Small intestine (tissue), 7 donors: ENCODE measurements at regions not wholly inside any gene's neighbourhood (a gene's known extent, or its start where the extent isn't known, plus 50 kb on each side); places are given as distances from the start of the nearest gene placed in this dataset.

Experiments
- DNase-seq, 2 donors: peaks; one replicate each; pipeline versions ENCODE4 v3.0.0 to v3.0.0-alpha.2; 2013
- FAIRE-seq: peaks from 2 replicates; lab custom pipeline; 2012; peaks lifted over from hg19 to GRCh38; lab: Jason Lieb, UNC
- H3K27ac ChIP-seq, 3 donors: one replicate each; pipeline ENCODE4 v1.5.1; 2013; ENCODE audit warnings: low read length in 2 of 3, mild to moderate bottlenecking in 2 of 3, control low read depth in 1 of 3, inconsistent platforms in 1 of 3, low read depth in 1 of 3, moderate library complexity in 1 of 3
- H3K27me3 ChIP-seq, 3 donors: one replicate each; pipeline ENCODE4 v1.6.1; 2013; ENCODE audit warnings: low read length in 3 of 3, inconsistent platforms in 1 of 3; ENCODE audit not compliant: control insufficient read depth in 3 of 3, insufficient read depth in 3 of 3
- H3K36me3 ChIP-seq, 3 donors: one replicate each; pipeline ENCODE4 v1.6.1; 2013; ENCODE audit warnings: low read length in 3 of 3, inconsistent platforms in 1 of 3, low read depth in 1 of 3, mild to moderate bottlenecking in 1 of 3, moderate library complexity in 1 of 3; ENCODE audit not compliant: control insufficient read depth in 3 of 3, insufficient read depth in 2 of 3
- H3K4me1 ChIP-seq, 3 donors: one replicate each; pipeline ENCODE4 v1.6.1; 2013; ENCODE audit warnings: low read length in 2 of 3, inconsistent platforms in 1 of 3, low read depth in 1 of 3, mild to moderate bottlenecking in 1 of 3, moderate library complexity in 1 of 3; ENCODE audit not compliant: control insufficient read depth in 3 of 3, insufficient read depth in 2 of 3
- H3K4me3 ChIP-seq, 3 donors: one replicate each; pipeline ENCODE4 v1.5.1; 2013; ENCODE audit warnings: low read length in 3 of 3, control low read depth in 1 of 3, inconsistent platforms in 1 of 3, low read depth in 1 of 3, mild to moderate bottlenecking in 1 of 3, moderate library complexity in 1 of 3
- H3K9me3 ChIP-seq, 2 donors: one replicate each; pipeline ENCODE4 v1.6.1; 2013; ENCODE audit warnings: low read depth in 1 of 2, low read length in 1 of 2; ENCODE audit not compliant: control insufficient read depth in 2 of 2, insufficient read depth in 1 of 2
- WGBS, 3 donors: extraction: QIAGEN DNeasy Blood & Tissue Kit; methylation state at CpG; one replicate each; pipeline ENCODE4 v1.1.7; 2013; 5-methylcytosine and 5-hydroxymethylcytosine counted together
- donor health status: healthy with polysubstance abuse.
- donor health status: control.
- donor health status: control.
- donor health status: Bipolar disorder and iron deficiency.
- donor health status: healthy.

- Histone ChIP-seq H3K9me3 (no peaks in the 10 kb centered on the region), H3K27me3 (no peaks in the 10 kb centered on the region), H3K4me1 (no peaks in the 10 kb centered on the region), H3K4me3 (no peak overlapping the region), H3K27ac (no peak overlapping the region), H3K36me3 (no peaks in the 10 kb centered on the region)
- DNase-seq (no peak), FAIRE-seq (no peak)
- 63 to 78% (median 74%) methylated on average over 2 of the region's 2 CpGs for WGBS, 3 donors
Measured at GRCh38 chr11:111001081-111001430, 244.5 kb upstream of the POU2AF2 start.

- Histone ChIP-seq H3K4me3 (no peak overlapping the region), H3K27ac (no peak overlapping the region), H3K27me3 (no peaks in the 10 kb centered on the region), H3K9me3 (no peaks in the 10 kb centered on the region), H3K36me3 (no peaks in the 10 kb centered on the region), H3K4me1 (no peaks in the 10 kb centered on the region)
- WGBS, 3 donors, result 75 to 89% (median 83%) methylated on average over 7 of the region's 7 CpGs
- DNase-seq (no peak), FAIRE-seq (no peak)
Measured at GRCh38 chr11:111000400-111001080, 245.0 kb upstream of the POU2AF2 start.

DNA sequence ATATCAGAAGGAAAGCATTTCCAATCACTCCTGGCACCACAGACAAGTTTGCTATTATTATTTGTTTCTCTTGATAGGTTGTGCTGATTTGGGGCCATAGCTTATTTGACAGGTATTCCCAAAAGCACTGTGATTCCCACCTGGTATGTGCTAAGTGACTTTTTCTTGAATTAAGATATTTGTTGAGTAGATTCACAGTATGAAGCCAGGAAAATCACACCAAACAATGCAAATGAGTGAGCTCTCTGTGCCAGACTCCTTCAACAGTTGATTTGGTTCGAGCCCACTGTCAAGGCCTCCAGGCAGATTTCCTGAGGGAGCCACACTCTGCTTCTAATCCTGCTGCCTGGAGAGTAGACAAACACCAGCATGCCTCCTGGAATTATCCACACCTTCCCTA lies 253.0 kb upstream of the POU2AF2 start:
- no peaks in the 10 kb centered on the region for H3K36me3 ChIP-seq
- H3K27me3 ChIP-seq, result no peaks in the 10 kb centered on the region
- H3K9me3 ChIP-seq, result no peaks in the 10 kb centered on the region
- no peak overlapping the region for H3K27ac ChIP-seq
- H3K4me1 ChIP-seq, result no peaks in the 10 kb centered on the region
- WGBS, 3 donors, result 36 to 57% (median 45%) methylated on average over 1 of the region's 1 CpG
- no peak for DNase-seq
- FAIRE-seq, result no peak
- no peak overlapping the region for H3K4me3 ChIP-seq

DNA sequence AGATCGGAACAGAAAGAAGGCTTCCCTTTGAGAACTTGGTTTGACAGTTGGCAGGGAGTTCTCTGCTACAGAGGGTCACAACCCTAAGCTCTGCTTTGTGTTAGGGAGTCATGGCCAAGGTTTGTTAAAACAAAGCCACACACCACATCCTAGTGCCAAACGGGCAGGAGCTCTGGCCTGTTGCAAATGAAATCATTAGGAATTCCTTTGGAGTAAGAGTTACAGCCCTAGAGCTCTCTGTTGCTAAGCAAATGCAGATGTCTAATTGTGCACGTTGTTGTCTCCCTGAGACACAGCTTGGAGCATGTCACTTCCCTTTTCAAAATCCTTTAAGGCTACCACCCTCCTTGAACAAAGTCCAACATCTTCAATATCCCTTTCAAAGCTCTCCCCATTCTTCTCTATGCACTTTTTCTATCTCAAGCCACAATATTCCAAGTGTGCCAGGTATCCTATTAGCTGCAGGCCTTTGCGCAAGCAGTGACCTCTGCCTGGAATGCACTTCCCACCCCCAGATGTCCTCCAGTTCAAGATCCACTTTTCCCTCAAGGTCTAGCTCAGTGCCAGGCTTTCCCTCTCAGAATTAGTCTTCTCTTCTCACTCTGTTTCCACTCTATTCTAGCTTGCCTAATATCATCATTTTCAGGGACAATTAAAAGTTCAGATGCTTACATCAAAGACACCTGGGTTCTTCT lies 253.7 kb upstream of the POU2AF2 start:
- FAIRE-seq (no peak), DNase-seq (no peak)
- Histone ChIP-seq H3K4me3 (no peak overlapping the region), H3K36me3 (no peaks in the 10 kb centered on the region), H3K4me1 (no peaks in the 10 kb centered on the region), H3K9me3 (no peaks in the 10 kb centered on the region), H3K27me3 (no peaks in the 10 kb centered on the region), H3K27ac (no peak overlapping the region)
- 52 to 59% (median 56%) methylated on average over 4 of the region's 4 CpGs for WGBS, 3 donors

- 51 to 77% (median 74%) methylated on average over 3 of the region's 3 CpGs for WGBS, 3 donors
- FAIRE-seq (no peak), DNase-seq (no peak)
- Histone ChIP-seq H3K4me1 (no peaks in the 10 kb centered on the region), H3K27ac (no peak overlapping the region), H3K9me3 (no peaks in the 10 kb centered on the region), H3K4me3 (no peak overlapping the region), H3K27me3 (no peaks in the 10 kb centered on the region), H3K36me3 (no peaks in the 10 kb centered on the region)
Measured at GRCh38 chr11:110990311-110990710, 255.2 kb upstream of the POU2AF2 start.

DNA sequence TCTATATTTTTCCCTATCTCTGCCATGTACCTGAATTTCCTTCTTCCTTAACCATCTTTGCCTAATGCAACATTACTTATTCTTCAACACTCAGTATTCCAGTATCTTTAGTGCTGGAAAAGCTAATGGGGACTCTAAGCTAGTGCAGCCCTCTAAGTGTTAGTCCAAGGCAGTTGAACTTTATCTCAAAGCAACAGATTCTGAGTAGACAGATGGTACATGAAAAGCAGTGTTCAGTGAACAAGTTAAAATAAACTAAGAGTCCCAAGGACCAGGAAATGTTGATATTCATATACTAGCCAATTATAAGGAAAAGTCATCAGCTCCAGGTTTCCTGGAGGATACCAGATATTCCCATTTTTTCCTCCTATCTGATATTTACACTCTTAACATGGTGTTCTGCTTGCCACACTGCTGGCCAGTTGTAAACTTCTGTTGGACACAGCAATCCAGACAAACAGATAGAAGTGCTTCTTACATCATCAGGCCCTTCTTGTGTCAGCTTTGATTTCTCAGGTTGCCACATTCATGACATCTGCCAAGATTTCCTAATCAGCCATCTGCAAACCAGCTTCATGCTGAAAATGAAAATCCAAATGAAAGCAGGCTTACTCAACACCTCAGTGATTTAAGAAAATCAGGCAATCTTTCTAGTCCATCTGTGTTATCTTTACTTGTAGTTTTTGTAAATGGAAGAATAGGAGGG lies 255.9 kb upstream of the POU2AF2 start:
- Histone ChIP-seq H3K27ac (no peak overlapping the region), H3K36me3 (no peaks in the 10 kb centered on the region), H3K9me3 (no peaks in the 10 kb centered on the region), H3K4me3 (no peak overlapping the region), H3K4me1 (no peaks in the 10 kb centered on the region), H3K27me3 (no peaks in the 10 kb centered on the region)
- FAIRE-seq, result no peak
- DNase-seq, result no peak

- Histone ChIP-seq H3K36me3 (no peaks in the 10 kb centered on the region), H3K4me1 (no peaks in the 10 kb centered on the region), H3K4me3 (no peak overlapping the region), H3K27ac (no peak overlapping the region), H3K27me3 (no peaks in the 10 kb centered on the region), H3K9me3 (no peaks in the 10 kb centered on the region)
- DNase-seq (no peak), FAIRE-seq (no peak)
- WGBS, 3 donors, result 76 to 85% (median 78%) methylated on average over 3 of the region's 3 CpGs
Measured at GRCh38 chr11:110988671-110989070, 256.9 kb upstream of the POU2AF2 start.

GRCh38 chr11:110986016-110986415 lies 259.5 kb upstream of the POU2AF2 start:
- Histone ChIP-seq H3K4me3 (no peak overlapping the region), H3K36me3 (no peaks in the 10 kb centered on the region), H3K27ac (no peak overlapping the region), H3K27me3 (no peaks in the 10 kb centered on the region), H3K4me1 (no peaks in the 10 kb centered on the region), H3K9me3 (no peaks in the 10 kb centered on the region)
- DNase-seq, result no peak
- WGBS, 3 donors, result 84 to 92% (median 87%) methylated on average over 7 of the region's 7 CpGs
- no peak for FAIRE-seq
